Upper lobe of left lung (tissue), 6 donors: ENCODE measurements at regions not wholly inside any gene's neighbourhood (a gene's known extent, or its start where the extent isn't known, plus 50 kb on each side); places are given as distances from the start of the nearest gene placed in this dataset.

Source experiments
- ATAC-seq, 2 donors: fragments of 200-7000 bp; cut with Tn5 transposase; one replicate each; pipeline ENCODE4 v1.9.1; 2022; ENCODE audit warnings: mild to moderate bottlenecking in 2 of 2, moderate library complexity in 2 of 2; ENCODE audit not compliant: low FRiP score in 2 of 2
- DNase-seq, 2 donors: peaks; one replicate each; pipeline ENCODE4 v3.0.0-alpha.2; 2019 to 2020
- H3K27ac ChIP-seq, 4 donors: fragments of 200-600 bp; sonication (generic); one replicate each; pipeline ENCODE4 v1.5.1; 2016 to 2019
- H3K27me3 ChIP-seq, 4 donors: fragments of 200-600 bp; sonication (generic); one replicate each; pipeline ENCODE4 v1.5.1; 2017 to 2019
- H3K36me3 ChIP-seq, 4 donors: fragments of 200-600 bp; sonication (generic); one replicate each; pipeline ENCODE4 v1.5.1; 2016 to 2019
- H3K4me1 ChIP-seq, 4 donors: fragments of 200-600 bp; sonication (generic); one replicate each; pipeline ENCODE4 v1.5.1; 2018 to 2019
- H3K4me3 ChIP-seq, 4 donors: fragments of 200-600 bp; sonication (generic); one replicate each; pipeline ENCODE4 v1.5.1; 2017 to 2019; ENCODE audit warnings: mild to moderate bottlenecking in 2 of 4, moderate library complexity in 1 of 4
- H3K9me3 ChIP-seq, 4 donors: fragments of 200-600 bp; sonication (generic); one replicate each; pipeline ENCODE4 v1.5.1; 2018 to 2019
- EP300 ChIP-seq, 4 donors: sonication (generic); formaldehyde crosslinking; IDR thresholded peaks; one replicate each; pipeline ENCODE4 v1.5.1; 2017; ENCODE audit warnings: antibody characterized with exemption in 4 of 4, control low read depth in 2 of 4
- POLR2A ChIP-seq, 4 donors: fragments of 450-650 bp; IDR thresholded peaks; one replicate each; pipeline ENCODE4 v1.5.1; 2016 to 2017; ENCODE audit warnings: antibody characterized with exemption in 4 of 4, mild to moderate bottlenecking in 2 of 4
- POLR2AphosphoS5 ChIP-seq, 2 donors: sonication (generic); formaldehyde crosslinking; IDR thresholded peaks; one replicate each; pipeline ENCODE4 v1.5.1; 2017; ENCODE audit warnings: antibody characterized with exemption in 2 of 2
- WGBS, 2 donors: methylation state at CpG; one replicate each; pipeline ENCODE4 v1.1.5; 2017 to 2018; 5-methylcytosine and 5-hydroxymethylcytosine counted together
- TF ChIP-seq, protein P1 (sequence below), 6 experiments: fragments of 450-650 bp in 4 of 6; fragments of 200-600 bp in 2 of 6; sonication (generic) in 2 of 6; IDR thresholded peaks; one replicate each; pipeline ENCODE4 v1.5.1; 2016 to 2019; ENCODE audit warnings: antibody characterized with exemption in 6 of 6
- donor health status: DM: no; HTN: no; CAD: no; lungs with moderate emphysema.
- donor health status: DM: no; HTN: yes; CAD: no; lungs with severe emphysema.

DNA sequence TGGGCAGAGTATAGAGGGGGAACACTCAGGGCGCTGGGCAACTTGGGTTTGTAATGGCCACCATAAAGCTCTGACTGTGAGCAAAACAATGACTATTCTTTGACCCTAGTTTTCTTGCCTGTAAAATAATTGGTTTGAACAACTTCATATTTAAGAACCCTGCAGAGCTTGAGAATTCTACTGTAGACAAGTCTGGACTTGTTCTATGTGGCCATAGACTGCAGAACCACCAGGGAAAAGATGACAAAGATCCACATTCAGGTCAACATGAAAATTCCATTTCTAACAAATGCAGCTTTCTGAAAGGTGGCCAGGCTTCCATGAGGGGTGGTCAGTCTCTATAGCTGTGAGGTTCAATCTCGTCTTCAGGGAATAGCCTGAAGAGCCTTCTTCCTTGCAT lies 239.4 kb upstream of the LRRN1 start:
- H3K4me1 ChIP-seq = no peaks in the 10 kb centered on the region
- no peaks in the 10 kb centered on the region for H3K36me3 ChIP-seq
- no peak overlapping the region for H3K4me3 ChIP-seq
- DNase-seq (no peak), ATAC-seq (no peak)
- H3K9me3 ChIP-seq = no peaks in the 10 kb centered on the region
- WGBS, 2 donors = 86% methylated on average over 2 of the region's 2 CpGs
- no peak overlapping the region for H3K27ac ChIP-seq
- TF ChIP-seq, protein P1, sequence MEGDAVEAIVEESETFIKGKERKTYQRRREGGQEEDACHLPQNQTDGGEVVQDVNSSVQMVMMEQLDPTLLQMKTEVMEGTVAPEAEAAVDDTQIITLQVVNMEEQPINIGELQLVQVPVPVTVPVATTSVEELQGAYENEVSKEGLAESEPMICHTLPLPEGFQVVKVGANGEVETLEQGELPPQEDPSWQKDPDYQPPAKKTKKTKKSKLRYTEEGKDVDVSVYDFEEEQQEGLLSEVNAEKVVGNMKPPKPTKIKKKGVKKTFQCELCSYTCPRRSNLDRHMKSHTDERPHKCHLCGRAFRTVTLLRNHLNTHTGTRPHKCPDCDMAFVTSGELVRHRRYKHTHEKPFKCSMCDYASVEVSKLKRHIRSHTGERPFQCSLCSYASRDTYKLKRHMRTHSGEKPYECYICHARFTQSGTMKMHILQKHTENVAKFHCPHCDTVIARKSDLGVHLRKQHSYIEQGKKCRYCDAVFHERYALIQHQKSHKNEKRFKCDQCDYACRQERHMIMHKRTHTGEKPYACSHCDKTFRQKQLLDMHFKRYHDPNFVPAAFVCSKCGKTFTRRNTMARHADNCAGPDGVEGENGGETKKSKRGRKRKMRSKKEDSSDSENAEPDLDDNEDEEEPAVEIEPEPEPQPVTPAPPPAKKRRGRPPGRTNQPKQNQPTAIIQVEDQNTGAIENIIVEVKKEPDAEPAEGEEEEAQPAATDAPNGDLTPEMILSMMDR (IDR thresholded peaks at IDR 0.05) = no peak
- TF ChIP-seq POLR2AphosphoS5 (IDR thresholded peaks at IDR 0.05) (no peak), EP300 (IDR thresholded peaks at IDR 0.05) (no peak), POLR2A (IDR thresholded peaks at IDR 0.05) (no peak)
- no peaks in the 10 kb centered on the region for H3K27me3 ChIP-seq

DNA sequence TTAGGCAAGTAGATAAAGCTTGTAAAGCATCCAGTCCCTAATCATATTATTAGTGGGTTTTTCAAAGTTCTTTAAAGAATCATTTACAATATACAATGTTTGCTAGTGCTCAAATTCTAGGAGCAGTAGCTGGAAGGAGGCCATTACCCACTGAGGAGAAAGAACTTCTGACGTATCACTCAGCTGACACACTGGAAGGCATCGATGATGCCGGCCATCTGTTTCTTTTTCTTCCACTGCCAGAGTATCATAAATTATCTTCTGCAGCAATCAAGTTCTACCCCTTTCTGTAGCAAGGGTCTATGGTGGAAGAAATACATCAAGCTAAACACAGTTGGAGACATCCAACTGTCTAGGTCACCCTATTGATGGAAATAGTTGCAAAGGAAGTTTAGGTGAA lies 243.2 kb upstream of the LRRN1 start:
- Histone ChIP-seq H3K9me3 (peaks cover 0 to 3% (median 0%) of the 10 kb centered on the region in 4 donors), H3K4me3 (no peak overlapping the region), H3K27ac (no peak overlapping the region), H3K36me3 (no peaks in the 10 kb centered on the region), H3K27me3 (no peaks in the 10 kb centered on the region), H3K4me1 (no peaks in the 10 kb centered on the region)
- TF ChIP-seq, protein P1 (IDR thresholded peaks at IDR 0.05) = no peak
- TF ChIP-seq EP300 (IDR thresholded peaks at IDR 0.05) = no peak
- no peak for ATAC-seq
- 53 to 80% methylated on average over 3 of the region's 3 CpGs for WGBS, 2 donors
- no peak for DNase-seq

- no peak for ATAC-seq
- no peaks in the 10 kb centered on the region for H3K36me3 ChIP-seq
- H3K4me3 ChIP-seq = no peak overlapping the region
- no peaks in the 10 kb centered on the region for H3K27me3 ChIP-seq
- WGBS, 2 donors = 91 to 92% methylated on average over 6 of the region's 6 CpGs
- H3K4me1 ChIP-seq = no peaks in the 10 kb centered on the region
- no peak for DNase-seq
- peaks cover 0 to 3% (median 0%) of the 10 kb centered on the region in 4 donors for H3K9me3 ChIP-seq
- no peak overlapping the region for H3K27ac ChIP-seq
- TF ChIP-seq POLR2A (IDR thresholded peaks at IDR 0.05) (no peak), POLR2AphosphoS5 (IDR thresholded peaks at IDR 0.05) (no peak), EP300 (IDR thresholded peaks at IDR 0.05) (no peak)
- TF ChIP-seq, protein P1 (IDR thresholded peaks at IDR 0.05) = no peak
These were observed 246.0 kb upstream of the LRRN1 start for GRCh38 chr3:3553236-3553635.

DNA sequence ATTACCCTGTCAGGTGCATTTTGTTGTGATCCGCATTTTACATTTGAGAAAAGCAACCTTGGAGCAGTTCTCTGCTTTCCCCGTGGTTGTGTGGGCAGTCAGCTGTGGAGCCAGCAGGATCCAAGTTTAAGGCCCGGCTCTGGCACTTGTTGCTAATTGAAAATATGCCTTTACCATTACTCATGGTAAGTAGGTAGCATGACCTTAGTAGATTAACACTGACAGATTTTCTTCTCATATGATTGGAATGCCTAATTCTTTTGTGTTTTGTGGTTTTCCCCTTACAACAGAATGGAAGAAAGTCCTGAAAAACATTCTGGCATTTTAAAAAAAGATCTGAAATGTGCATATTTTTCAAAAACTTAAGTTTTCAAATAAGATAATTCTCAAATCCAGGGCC lies 246.5 kb upstream of the LRRN1 start:
- ATAC-seq (no peak), DNase-seq (no peak)
- Histone ChIP-seq H3K27me3 (no peaks in the 10 kb centered on the region), H3K4me1 (no peaks in the 10 kb centered on the region), H3K36me3 (no peaks in the 10 kb centered on the region), H3K9me3 (peaks cover 0 to 3% (median 0%) of the 10 kb centered on the region in 4 donors), H3K27ac (no peak overlapping the region), H3K4me3 (no peak overlapping the region)
- TF ChIP-seq, protein P1 (IDR thresholded peaks at IDR 0.05) = no peak
- no peak for TF ChIP-seq POLR2AphosphoS5 (IDR thresholded peaks at IDR 0.05)
- TF ChIP-seq EP300 (IDR thresholded peaks at IDR 0.05) = no peak
- TF ChIP-seq POLR2A (IDR thresholded peaks at IDR 0.05) = no peak
- 81 to 85% methylated on average over 3 of the region's 3 CpGs for WGBS, 2 donors

- no peak overlapping the region for H3K27ac ChIP-seq
- H3K9me3 ChIP-seq = peaks cover 0 to 3% (median 0%) of the 10 kb centered on the region in 4 donors
- DNase-seq (no peak), ATAC-seq (no peak)
- no peaks in the 10 kb centered on the region for H3K4me1 ChIP-seq
- TF ChIP-seq EP300 (IDR thresholded peaks at IDR 0.05) (no peak), POLR2AphosphoS5 (IDR thresholded peaks at IDR 0.05) (no peak), POLR2A (IDR thresholded peaks at IDR 0.05) (no peak)
- TF ChIP-seq, protein P1 (IDR thresholded peaks at IDR 0.05) = no peak
- H3K4me3 ChIP-seq = no peak overlapping the region
- no peaks in the 10 kb centered on the region for H3K36me3 ChIP-seq
- no peaks in the 10 kb centered on the region for H3K27me3 ChIP-seq
These were observed 247.2 kb upstream of the LRRN1 start for GRCh38 chr3:3551981-3552380.
